Loucy (cell line): ENCODE measurements at regions not wholly inside any gene's neighbourhood (a gene's known extent, or its start where the extent isn't known, plus 50 kb on each side); places are given as distances from the start of the nearest gene placed in this dataset.

Source experiments
- EZH2phosphoT487 ChIP-seq: fragments of 200-600 bp; IDR thresholded peaks from 2 replicates; pipeline ENCODE4 v1.6.1; 2018; ENCODE audit warnings: antibody characterized with exemption, mild to moderate bottlenecking, moderate library complexity, borderline replicate concordance
- TF ChIP-seq, protein P1 (sequence below): fragments of 200-600 bp; sonication (generic); conservative IDR thresholded peaks from 2 replicates; pipeline ENCODE4 v1.5.1; 2014; ENCODE audit warnings: mild to moderate bottlenecking, antibody characterized with exemption, low read length

DNA sequence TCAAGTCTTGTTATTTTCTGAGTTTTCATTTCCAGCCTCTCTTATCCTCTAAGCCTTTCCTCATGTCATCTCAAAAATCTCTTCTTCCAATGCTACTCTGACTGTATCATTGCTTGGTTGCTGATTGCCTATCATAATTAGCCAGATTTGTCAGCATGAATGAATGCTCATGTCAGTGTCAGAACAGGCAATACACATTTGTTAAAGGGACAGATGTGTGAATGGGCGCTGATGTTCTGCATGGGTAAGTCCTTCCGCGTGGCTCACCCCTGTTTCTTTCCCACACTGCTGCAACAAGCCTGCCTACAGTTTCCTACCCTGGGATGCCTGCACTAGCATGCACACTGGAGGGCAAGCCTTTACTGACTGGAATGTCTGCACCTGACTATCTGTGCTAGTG lies 100.6 kb downstream of the RHOU start:
- TF ChIP-seq, protein P1, sequence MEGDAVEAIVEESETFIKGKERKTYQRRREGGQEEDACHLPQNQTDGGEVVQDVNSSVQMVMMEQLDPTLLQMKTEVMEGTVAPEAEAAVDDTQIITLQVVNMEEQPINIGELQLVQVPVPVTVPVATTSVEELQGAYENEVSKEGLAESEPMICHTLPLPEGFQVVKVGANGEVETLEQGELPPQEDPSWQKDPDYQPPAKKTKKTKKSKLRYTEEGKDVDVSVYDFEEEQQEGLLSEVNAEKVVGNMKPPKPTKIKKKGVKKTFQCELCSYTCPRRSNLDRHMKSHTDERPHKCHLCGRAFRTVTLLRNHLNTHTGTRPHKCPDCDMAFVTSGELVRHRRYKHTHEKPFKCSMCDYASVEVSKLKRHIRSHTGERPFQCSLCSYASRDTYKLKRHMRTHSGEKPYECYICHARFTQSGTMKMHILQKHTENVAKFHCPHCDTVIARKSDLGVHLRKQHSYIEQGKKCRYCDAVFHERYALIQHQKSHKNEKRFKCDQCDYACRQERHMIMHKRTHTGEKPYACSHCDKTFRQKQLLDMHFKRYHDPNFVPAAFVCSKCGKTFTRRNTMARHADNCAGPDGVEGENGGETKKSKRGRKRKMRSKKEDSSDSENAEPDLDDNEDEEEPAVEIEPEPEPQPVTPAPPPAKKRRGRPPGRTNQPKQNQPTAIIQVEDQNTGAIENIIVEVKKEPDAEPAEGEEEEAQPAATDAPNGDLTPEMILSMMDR: no peak
- TF ChIP-seq EZH2phosphoT487: no peak
